ENCODE measurements at regions not wholly inside any gene's neighbourhood (a gene's known extent, or its start where the extent isn't known, plus 50 kb on each side); places are given as distances from the start of the nearest gene placed in this dataset.

GRCh38 chr20:40090236-40090635, 598.8 kb downstream of the MAFB start:
- TF ChIP-seq, protein P1, sequence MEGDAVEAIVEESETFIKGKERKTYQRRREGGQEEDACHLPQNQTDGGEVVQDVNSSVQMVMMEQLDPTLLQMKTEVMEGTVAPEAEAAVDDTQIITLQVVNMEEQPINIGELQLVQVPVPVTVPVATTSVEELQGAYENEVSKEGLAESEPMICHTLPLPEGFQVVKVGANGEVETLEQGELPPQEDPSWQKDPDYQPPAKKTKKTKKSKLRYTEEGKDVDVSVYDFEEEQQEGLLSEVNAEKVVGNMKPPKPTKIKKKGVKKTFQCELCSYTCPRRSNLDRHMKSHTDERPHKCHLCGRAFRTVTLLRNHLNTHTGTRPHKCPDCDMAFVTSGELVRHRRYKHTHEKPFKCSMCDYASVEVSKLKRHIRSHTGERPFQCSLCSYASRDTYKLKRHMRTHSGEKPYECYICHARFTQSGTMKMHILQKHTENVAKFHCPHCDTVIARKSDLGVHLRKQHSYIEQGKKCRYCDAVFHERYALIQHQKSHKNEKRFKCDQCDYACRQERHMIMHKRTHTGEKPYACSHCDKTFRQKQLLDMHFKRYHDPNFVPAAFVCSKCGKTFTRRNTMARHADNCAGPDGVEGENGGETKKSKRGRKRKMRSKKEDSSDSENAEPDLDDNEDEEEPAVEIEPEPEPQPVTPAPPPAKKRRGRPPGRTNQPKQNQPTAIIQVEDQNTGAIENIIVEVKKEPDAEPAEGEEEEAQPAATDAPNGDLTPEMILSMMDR (IDR thresholded peaks at IDR 0.05; ENCODE audit: low read depth, low read length) = 0 out of 2 replicates have a peak, but pooled peaks have one; percentile 2
- ChIA-PET POLR2A (no interaction called here), CTCF (no interaction called here)
- no peaks in the 10 kb centered on the region for H3K27me3 ChIP-seq (ENCODE audit: control insufficient read depth, insufficient read depth, low read length)
- H3K4me3 ChIP-seq (ENCODE audit: low read depth, low read length) = no peak overlapping the region
- no peak overlapping the region for H3K27ac ChIP-seq (ENCODE audit: low read depth, low read length)
- no peaks in the 10 kb centered on the region for H3K9me3 ChIP-seq (ENCODE audit: control insufficient read depth, insufficient read depth, low read length)
- DNase-seq (ENCODE audit: low read depth, low spot score) = no peak

DNA sequence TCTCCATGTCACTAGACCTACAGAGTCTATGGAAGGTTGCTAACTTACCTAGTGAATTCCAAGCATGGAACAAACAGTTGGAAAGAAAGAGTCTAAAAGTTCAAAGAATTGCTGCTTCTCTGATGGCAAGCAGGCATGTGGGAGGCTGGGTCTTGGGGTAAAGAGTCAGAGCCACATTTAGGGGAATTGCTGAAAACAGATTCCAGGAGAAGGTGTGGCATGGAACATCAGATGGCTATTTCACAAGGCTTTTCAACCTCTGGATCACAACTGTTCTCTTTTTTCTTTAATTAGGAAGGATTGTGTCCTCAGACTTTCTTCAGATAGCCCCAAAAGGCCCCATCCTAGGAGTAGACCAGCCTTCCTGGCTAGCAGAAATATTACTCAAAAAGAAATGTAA, 601.5 kb downstream of the MAFB start:
- TF ChIP-seq, protein P1 (IDR thresholded peaks at IDR 0.05; ENCODE audit: low read depth, low read length) = no peak
- Histone ChIP-seq H3K9me3 (ENCODE audit: control insufficient read depth, insufficient read depth, low read length) (no peaks in the 10 kb centered on the region), H3K27me3 (ENCODE audit: control insufficient read depth, insufficient read depth, low read length) (no peaks in the 10 kb centered on the region), H3K4me3 (ENCODE audit: low read depth, low read length) (no peak overlapping the region), H3K27ac (ENCODE audit: low read depth, low read length) (no peak overlapping the region)
- POLR2A ChIA-PET = no interaction called here
- no peak for DNase-seq (ENCODE audit: low read depth, low spot score)
- CTCF ChIA-PET = no interaction called here

GRCh38 chr20:40085513-40085912, 603.5 kb downstream of the MAFB start:
- CTCF ChIA-PET = no interaction called here
- no peak for DNase-seq (ENCODE audit: low read depth, low spot score)
- no peak overlapping the region for H3K27ac ChIP-seq (ENCODE audit: low read depth, low read length)
- POLR2A ChIA-PET = no interaction called here
- TF ChIP-seq, protein P1 (IDR thresholded peaks at IDR 0.05; ENCODE audit: low read depth, low read length) = no peak
- H3K27me3 ChIP-seq (ENCODE audit: control insufficient read depth, insufficient read depth, low read length) = no peaks in the 10 kb centered on the region
- no peak overlapping the region for H3K4me3 ChIP-seq (ENCODE audit: low read depth, low read length)
- H3K9me3 ChIP-seq (ENCODE audit: control insufficient read depth, insufficient read depth, low read length) = no peaks in the 10 kb centered on the region

- ChIA-PET POLR2A (no interaction called here), CTCF (no interaction called here)
- H3K27me3 ChIP-seq (ENCODE audit: control insufficient read depth, insufficient read depth, low read length) = no peaks in the 10 kb centered on the region
- H3K9me3 ChIP-seq (ENCODE audit: control insufficient read depth, insufficient read depth, low read length) = no peaks in the 10 kb centered on the region
- TF ChIP-seq, protein P1 (IDR thresholded peaks at IDR 0.05; ENCODE audit: low read depth, low read length) = no peak
- no peak overlapping the region for H3K4me3 ChIP-seq (ENCODE audit: low read depth, low read length)
- H3K27ac ChIP-seq (ENCODE audit: low read depth, low read length) = no peak overlapping the region
- DNase-seq (ENCODE audit: low read depth, low spot score) = no peak
These were observed 606.6 kb downstream of the MAFB start for GRCh38 chr20:40082436-40082835.

DNA sequence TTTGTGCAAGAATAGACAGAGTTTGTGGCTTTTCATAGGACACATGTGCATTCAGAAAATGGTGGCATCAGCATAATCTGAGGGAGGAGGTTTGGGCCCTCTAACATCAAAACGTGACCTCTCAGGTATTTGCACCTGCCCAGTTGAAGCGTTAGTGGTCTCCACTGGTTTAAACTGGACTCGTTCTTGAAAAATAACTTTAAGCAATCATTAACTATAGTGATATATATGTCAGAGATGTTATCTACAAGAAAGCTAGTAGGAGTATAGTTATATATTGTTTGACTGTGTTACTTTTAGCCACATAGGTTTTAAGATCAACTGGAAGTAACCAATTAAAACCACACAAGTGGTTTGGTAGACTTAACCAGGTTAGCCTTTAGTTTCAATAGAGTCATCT, 607.4 kb downstream of the MAFB start:
- no peak for DNase-seq (ENCODE audit: low read depth, low spot score)
- Histone ChIP-seq H3K9me3 (ENCODE audit: control insufficient read depth, insufficient read depth, low read length) (no peaks in the 10 kb centered on the region), H3K27me3 (ENCODE audit: control insufficient read depth, insufficient read depth, low read length) (no peaks in the 10 kb centered on the region), H3K27ac (ENCODE audit: low read depth, low read length) (no peak overlapping the region), H3K4me3 (ENCODE audit: low read depth, low read length) (no peak overlapping the region)
- CTCF ChIA-PET = no interaction called here
- TF ChIP-seq, protein P1 (IDR thresholded peaks at IDR 0.05; ENCODE audit: low read depth, low read length) = no peak
- POLR2A ChIA-PET = no interaction called here

Data from AG04450 (cell line).